ENCODE measurements at regions not wholly inside any gene's neighbourhood (a gene's known extent, or its start where the extent isn't known, plus 50 kb on each side); places are given as distances from the start of the nearest gene placed in this dataset.

DNA sequence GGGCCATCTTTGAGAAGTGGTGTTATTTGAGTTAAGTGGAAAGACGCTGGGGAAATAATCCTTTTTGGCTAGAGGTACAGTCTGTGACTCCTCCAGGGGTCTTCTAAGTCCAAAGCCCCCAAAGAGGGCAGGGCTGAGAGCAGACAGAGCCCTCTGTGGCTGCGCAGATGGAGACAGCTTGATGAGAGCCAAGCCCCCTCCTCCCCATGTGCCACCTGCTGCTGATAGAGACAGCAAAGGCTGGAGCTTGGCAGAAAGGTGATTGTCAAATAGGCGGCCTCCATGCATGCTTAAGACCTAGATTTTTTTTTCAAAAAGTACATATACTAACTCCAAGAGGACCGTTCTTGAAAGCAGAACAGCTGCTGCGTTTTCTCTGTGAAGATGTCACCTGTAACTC lies 72.4 kb downstream of the CRYGS start:
- TF ChIP-seq, protein P1, sequence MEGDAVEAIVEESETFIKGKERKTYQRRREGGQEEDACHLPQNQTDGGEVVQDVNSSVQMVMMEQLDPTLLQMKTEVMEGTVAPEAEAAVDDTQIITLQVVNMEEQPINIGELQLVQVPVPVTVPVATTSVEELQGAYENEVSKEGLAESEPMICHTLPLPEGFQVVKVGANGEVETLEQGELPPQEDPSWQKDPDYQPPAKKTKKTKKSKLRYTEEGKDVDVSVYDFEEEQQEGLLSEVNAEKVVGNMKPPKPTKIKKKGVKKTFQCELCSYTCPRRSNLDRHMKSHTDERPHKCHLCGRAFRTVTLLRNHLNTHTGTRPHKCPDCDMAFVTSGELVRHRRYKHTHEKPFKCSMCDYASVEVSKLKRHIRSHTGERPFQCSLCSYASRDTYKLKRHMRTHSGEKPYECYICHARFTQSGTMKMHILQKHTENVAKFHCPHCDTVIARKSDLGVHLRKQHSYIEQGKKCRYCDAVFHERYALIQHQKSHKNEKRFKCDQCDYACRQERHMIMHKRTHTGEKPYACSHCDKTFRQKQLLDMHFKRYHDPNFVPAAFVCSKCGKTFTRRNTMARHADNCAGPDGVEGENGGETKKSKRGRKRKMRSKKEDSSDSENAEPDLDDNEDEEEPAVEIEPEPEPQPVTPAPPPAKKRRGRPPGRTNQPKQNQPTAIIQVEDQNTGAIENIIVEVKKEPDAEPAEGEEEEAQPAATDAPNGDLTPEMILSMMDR (IDR thresholded peaks at IDR 0.05 in 8 of 11, conservative IDR thresholded peaks at IDR 0.05 in 3 of 11): no peak
- TF ChIP-seq POLR2AphosphoS5 (IDR thresholded peaks at IDR 0.05) (no peak), POLR2A (IDR thresholded peaks at IDR 0.05) (no peak)
